ENCODE measurements at regions not wholly inside any gene's neighbourhood (a gene's known extent, or its start where the extent isn't known, plus 50 kb on each side); places are given as distances from the start of the nearest gene placed in this dataset.

DNA sequence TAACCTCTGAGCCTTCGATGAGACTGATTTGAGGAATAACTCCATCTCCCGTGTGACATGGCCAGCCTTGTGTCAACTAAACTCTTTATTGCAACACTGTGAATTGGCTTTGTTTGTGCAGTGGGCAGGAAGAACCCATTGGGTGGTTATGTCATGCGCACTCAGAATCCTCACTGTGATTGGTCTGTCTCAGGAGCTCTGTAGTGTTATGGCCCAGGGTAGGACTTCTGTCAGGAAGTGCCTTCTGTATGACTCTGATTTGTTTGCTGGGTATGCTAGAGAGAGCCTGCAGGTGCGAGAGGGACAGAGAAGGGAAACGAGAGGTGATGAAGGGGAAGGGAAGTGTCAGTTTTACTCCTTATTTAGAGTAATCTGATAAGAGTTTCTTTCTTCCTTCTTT, 71.5 kb upstream of the DCD start:
- DNase-seq (ENCODE audit: low read depth in 1 of 2, low spot score in 2 of 2), result no peak
- H2AK5ac ChIP-seq (ENCODE audit: low read depth, low read length), result no peak overlapping the region
- no peaks in the 10 kb centered on the region for H3K27me3 ChIP-seq (replicated peaks in 1 of 4; ENCODE audit: control insufficient read depth in 3 of 4, extremely low read depth in 1 of 4, insufficient read depth in 3 of 4, low read length in 3 of 4)
- no peak overlapping the region; the same call in 1 of the 2 replicates for H2AFZ ChIP-seq (ENCODE audit: low read length)
- no peak overlapping the region for H2BK5ac ChIP-seq (ENCODE audit: low read depth, low read length)
- TF ChIP-seq HDAC6 (IDR thresholded peaks at IDR 0.05; ENCODE audit: low read depth, low read length) (no peak), EZH2 (IDR thresholded peaks at IDR 0.05; ENCODE audit: low read depth, low read length, severe bottlenecking) (no peak), CTBP2 (IDR thresholded peaks at IDR 0.05; ENCODE audit: borderline replicate concordance, insufficient read depth, insufficient read length, low read length) (no peak), SP1 (IDR thresholded peaks at IDR 0.05; ENCODE audit: low read depth, low read length) (no peak), EGR1 (IDR thresholded peaks at IDR 0.05; ENCODE audit: borderline replicate concordance, low read depth, low read length) (no peak), BRCA1 (IDR thresholded peaks at IDR 0.05; ENCODE audit: low read depth, low read length) (no peak), GTF2F1 (IDR thresholded peaks at IDR 0.05; ENCODE audit: borderline replicate concordance, low read depth, low read length) (no peak), ASH2L (IDR thresholded peaks at IDR 0.05; ENCODE audit: low read length) (no peak)
- H2BK120ac ChIP-seq (replicated peaks; ENCODE audit: low read depth, low read length), result no peak overlapping the region
- H3K79me1 ChIP-seq (ENCODE audit: low read depth, low read length), result no peaks in the 10 kb centered on the region
- H3K14ac ChIP-seq (ENCODE audit: insufficient read length), result no peak overlapping the region
- ChIA-PET POLR2A (ENCODE audit: partially characterized antibody) (no interaction called here), CTCF (ENCODE audit: partially characterized antibody) (interaction anchor here (0.6 to 4.2 kb wide), 8 partner anchors 18 to 237 kb away, joined by 3 to 18 read pairs (median 4); no protein-coding TSS in a partner anchor)
- H4K5ac ChIP-seq (ENCODE audit: insufficient read length, low read depth, low read length), result no peak overlapping the region
- no peak overlapping the region for H2BK15ac ChIP-seq (ENCODE audit: low read length)
- H3K79me2 ChIP-seq (ENCODE audit: control insufficient read depth in 1 of 2, insufficient read depth in 2 of 2, low read length in 2 of 2), result no peaks in the 10 kb centered on the region
- no peak overlapping the region for H3K4me2 ChIP-seq (ENCODE audit: insufficient read depth in 1 of 2, low read depth in 2 of 2, low read length in 2 of 2)
- H2BK12ac ChIP-seq (ENCODE audit: low read depth, low read length), result no peak overlapping the region
- no peak overlapping the region for H3K27ac ChIP-seq (ENCODE audit: low read depth, low read length)
- no peaks in the 10 kb centered on the region for H3K9me3 ChIP-seq (ENCODE audit: insufficient read depth in 2 of 2, low read depth in 1 of 2, low read length in 1 of 2)
- no peak overlapping the region for H4K91ac ChIP-seq (replicated peaks; ENCODE audit: insufficient read length, low read length)
- H3K4me1 ChIP-seq (replicated peaks in 1 of 4; ENCODE audit: control insufficient read depth in 3 of 4, insufficient read depth in 4 of 4, low read length in 3 of 4), result peaks cover 0 to 9% (median 2%) of the 10 kb centered on the region in 4 experiments; a peak in 2 of 7 replicates
- H4K8ac ChIP-seq (ENCODE audit: extremely low read depth, insufficient read depth, low read length), result no peak overlapping the region
- no peaks in the 10 kb centered on the region; the same call in 1 of the 2 replicates for H3K23me2 ChIP-seq (ENCODE audit: low read depth, low read length)
- no peak for FAIRE-seq
- no peak overlapping the region for H3K18ac ChIP-seq (ENCODE audit: extremely low read depth, low read length)
- 86% methylated on average over 5 of the region's 5 CpGs; no CpG with 5 or more reads in 1 of the 2 experiments for WGBS, 2 experiments (ENCODE audit: extremely low coverage in 1 of 2, insufficient coverage in 1 of 2, insufficient read length in 1 of 2, insufficient replicate concordance in 2 of 2, low coverage in 1 of 2, low lambda C conversion rate in 2 of 2, missing lambda C conversion rate in 1 of 2)
- no peak overlapping the region for H3K23ac ChIP-seq (ENCODE audit: insufficient read length)
- no peaks in the 10 kb centered on the region for H4K20me1 ChIP-seq (replicated peaks in 1 of 2; ENCODE audit: control insufficient read depth in 1 of 2, insufficient read depth in 2 of 2, low read length in 2 of 2)
- H3K36me3 ChIP-seq (ENCODE audit: control insufficient read depth in 2 of 4, insufficient read depth in 4 of 4, low read length in 3 of 4), result no peaks in the 10 kb centered on the region
- no peak overlapping the region for H2BK20ac ChIP-seq (ENCODE audit: low read length)
- no peak overlapping the region for H3K56ac ChIP-seq (replicated peaks; ENCODE audit: insufficient read length, low read depth, low read length)
- no peak overlapping the region for H3K4ac ChIP-seq (replicated peaks; ENCODE audit: insufficient read length, low read depth, low read length)
- H3K4me3 ChIP-seq (ENCODE audit: extremely low read depth in 1 of 4, insufficient read depth in 2 of 4, low read depth in 3 of 4, low read length in 4 of 4), result no peak overlapping the region
- no peak overlapping the region for H3K9ac ChIP-seq (replicated peaks in 1 of 4; ENCODE audit: extremely low read depth in 1 of 4, low read depth in 3 of 4, low read length in 3 of 4)
